ENCODE measurements at regions not wholly inside any gene's neighbourhood (a gene's known extent, or its start where the extent isn't known, plus 50 kb on each side); places are given as distances from the start of the nearest gene placed in this dataset.

- H2AFZ ChIP-seq (ENCODE audit: control insufficient read depth, low read length) = no peak overlapping the region
- H3K4me3 ChIP-seq (ENCODE audit: control insufficient read depth in 2 of 3, extremely low read depth in 1 of 3, insufficient read depth in 2 of 3, low read depth in 1 of 3, low read length in 3 of 3) = no peak overlapping the region
- peaks cover 16% of the 10 kb centered on the region for H3K27me3 ChIP-seq (ENCODE audit: control insufficient read depth, extremely low read depth, insufficient read depth, low read length)
- DNase-seq (ENCODE audit: low read depth, low spot score) (no peak), FAIRE-seq (no peak)
- no peak overlapping the region for H3K4me2 ChIP-seq (ENCODE audit: control insufficient read depth, extremely low read depth, insufficient read depth, low read depth, low read length)
- no peaks in the 10 kb centered on the region for H3K9me3 ChIP-seq (ENCODE audit: control insufficient read depth, low read depth, low read length)
- TF ChIP-seq CTCF (optimal IDR thresholded peaks at IDR 0.05 in 1 of 3, IDR thresholded peaks at IDR 0.05 in 1 of 3, conservative IDR thresholded peaks at IDR 0.05 in 1 of 3; ENCODE audit: extremely low read depth in 1 of 3, insufficient read depth in 2 of 3, low read length in 3 of 3) = no peak
- TF ChIP-seq EZH2 (IDR thresholded peaks at IDR 0.05; ENCODE audit: low read length) = no peak
- H4K20me1 ChIP-seq (ENCODE audit: control insufficient read depth, extremely low read depth, insufficient read depth, low read length) = no peaks in the 10 kb centered on the region
- dilution Hi-C loops (cut with MboI; ENCODE audit: extremely low pct_ligation_motif_present, low sequenced_read_pairs) = no loop called here
- H3K9me1 ChIP-seq (ENCODE audit: control insufficient read depth, extremely low read depth, insufficient read depth, low read length) = no peaks in the 10 kb centered on the region
- H3K27ac ChIP-seq (ENCODE audit: control insufficient read depth, insufficient read depth, low read length) = no peak overlapping the region
- no peak overlapping the region for H3K9ac ChIP-seq (ENCODE audit: control insufficient read depth, extremely low read depth, insufficient read depth, low read length)
- H3K36me3 ChIP-seq (ENCODE audit: control insufficient read depth in 2 of 2, extremely low read depth in 1 of 2, insufficient read depth in 2 of 2, low read length in 2 of 2) = no peaks in the 10 kb centered on the region
- H3K4me1 ChIP-seq (ENCODE audit: control insufficient read depth, extremely low read depth, insufficient read depth, low read length) = no peaks in the 10 kb centered on the region
- H3K79me2 ChIP-seq (ENCODE audit: control insufficient read depth, insufficient read depth, low read length) = no peaks in the 10 kb centered on the region
Measured at GRCh38 chr12:67506739-67507138, 141.8 kb upstream of the DYRK2 start.

- Histone ChIP-seq H3K4me2 (ENCODE audit: control insufficient read depth, extremely low read depth, insufficient read depth, low read depth, low read length) (no peak overlapping the region), H3K36me3 (ENCODE audit: control insufficient read depth in 2 of 2, extremely low read depth in 1 of 2, insufficient read depth in 2 of 2, low read length in 2 of 2) (no peaks in the 10 kb centered on the region), H3K9ac (ENCODE audit: control insufficient read depth, extremely low read depth, insufficient read depth, low read length) (no peak overlapping the region), H3K4me3 (ENCODE audit: control insufficient read depth in 2 of 3, extremely low read depth in 1 of 3, insufficient read depth in 2 of 3, low read depth in 1 of 3, low read length in 3 of 3) (no peak overlapping the region), H3K27ac (ENCODE audit: control insufficient read depth, insufficient read depth, low read length) (no peak overlapping the region), H4K20me1 (ENCODE audit: control insufficient read depth, extremely low read depth, insufficient read depth, low read length) (no peaks in the 10 kb centered on the region), H3K79me2 (ENCODE audit: control insufficient read depth, insufficient read depth, low read length) (no peaks in the 10 kb centered on the region), H3K4me1 (ENCODE audit: control insufficient read depth, extremely low read depth, insufficient read depth, low read length) (no peaks in the 10 kb centered on the region), H3K27me3 (ENCODE audit: control insufficient read depth, extremely low read depth, insufficient read depth, low read length) (peaks cover 10% of the 10 kb centered on the region), H3K9me3 (ENCODE audit: control insufficient read depth, low read depth, low read length) (no peaks in the 10 kb centered on the region), H2AFZ (ENCODE audit: control insufficient read depth, low read length) (no peak overlapping the region), H3K9me1 (ENCODE audit: control insufficient read depth, extremely low read depth, insufficient read depth, low read length) (no peaks in the 10 kb centered on the region)
- DNase-seq (ENCODE audit: low read depth, low spot score) (no peak), FAIRE-seq (no peak)
- TF ChIP-seq CTCF (optimal IDR thresholded peaks at IDR 0.05 in 1 of 3, IDR thresholded peaks at IDR 0.05 in 1 of 3, conservative IDR thresholded peaks at IDR 0.05 in 1 of 3; ENCODE audit: extremely low read depth in 1 of 3, insufficient read depth in 2 of 3, low read length in 3 of 3) (no peak), EZH2 (IDR thresholded peaks at IDR 0.05; ENCODE audit: low read length) (no peak)
- dilution Hi-C loops (cut with MboI; ENCODE audit: extremely low pct_ligation_motif_present, low sequenced_read_pairs) = no loop called here
Measured at GRCh38 chr12:67508830-67509229, 139.7 kb upstream of the DYRK2 start.

All from keratinocyte (primary cell).